Erythroblast (primary cell): ENCODE measurements at regions not wholly inside any gene's neighbourhood (a gene's known extent, or its start where the extent isn't known, plus 50 kb on each side); places are given as distances from the start of the nearest gene placed in this dataset.

Experiments
- GATA1 ChIP-seq: IDR thresholded peaks from 2 replicates; pipeline ENCODE4 v1.6.1; 2011; ENCODE audit warnings: low read depth, mild to moderate bottlenecking, control low read depth, low read length, moderate library complexity
- POLR2A ChIP-seq: IDR thresholded peaks from 2 replicates; pipeline ENCODE4 v1.6.1; 2011; ENCODE audit warnings: mild to moderate bottlenecking, low read length

DNA sequence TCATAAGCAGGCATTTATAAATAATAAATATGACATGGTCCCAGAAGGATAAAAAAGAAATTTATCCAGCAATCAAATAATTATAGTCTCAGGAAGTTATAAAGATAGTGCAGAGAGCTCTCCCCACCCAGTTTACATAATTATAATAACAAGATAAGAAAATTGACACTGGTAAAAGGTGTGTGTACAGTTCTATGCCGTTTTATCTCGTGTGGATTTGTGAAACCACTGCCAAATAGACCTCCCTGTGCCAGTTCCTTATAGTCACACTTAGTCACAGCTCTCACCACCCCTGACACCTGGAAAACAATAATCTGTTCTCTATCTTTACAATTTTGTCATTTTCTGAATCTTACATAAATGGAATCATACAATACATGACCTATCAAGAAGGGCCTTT lies 320.1 kb downstream of the KBTBD8 start:
- TF ChIP-seq POLR2A (no peak), GATA1 (no peak)
